HL-60 (cell line): ENCODE measurements at regions not wholly inside any gene's neighbourhood (a gene's known extent, or its start where the extent isn't known, plus 50 kb on each side); places are given as distances from the start of the nearest gene placed in this dataset.

Experiments used
- DNase-seq, 2 experiments: peaks; one replicate each; pipeline ENCODE4 v3.0.0-alpha.2; 2010 to 2020; ENCODE audit warnings: low read depth in 1 of 2, low spot score in 1 of 2
- H3K27ac ChIP-seq: fragments of 250-450 bp; sonication (Bioruptor Pico); replicated peaks from 2 replicates; pipeline ENCODE4 v1.5.1; 2020; ENCODE audit warnings: mild to moderate bottlenecking, moderate library complexity
- H3K27me3 ChIP-seq: fragments of 250-450 bp; sonication (Bioruptor Pico); 2 replicates; pipeline ENCODE4 v1.5.1; 2021; ENCODE audit warnings: mild to moderate bottlenecking, moderate library complexity; ENCODE audit not compliant: insufficient read depth, poor library complexity, severe bottlenecking
- H3K4me3 ChIP-seq: replicated peaks from 2 replicates; pipeline ENCODE4 v1.5.1; 2011; ENCODE audit warnings: mild to moderate bottlenecking, control low read depth, low read length; ENCODE audit not compliant: insufficient read depth
- GABPA ChIP-seq: IDR thresholded peaks from 2 replicates; pipeline ENCODE4 v1.6.1; 2012; ENCODE audit warnings: low read depth
- POLR2AphosphoS5 ChIP-seq: IDR thresholded peaks from 2 replicates; pipeline ENCODE4 v1.6.1; 2012; ENCODE audit warnings: low read depth
- REST ChIP-seq: IDR thresholded peaks from 2 replicates; pipeline ENCODE4 v1.6.1; 2012; ENCODE audit warnings: low read depth; ENCODE audit not compliant: insufficient replicate concordance
- SPI1 ChIP-seq: IDR thresholded peaks from 2 replicates; pipeline ENCODE4 v1.6.1; 2012; ENCODE audit warnings: low read depth, mild to moderate bottlenecking, borderline replicate concordance
- TF ChIP-seq, protein P1 (sequence below): IDR thresholded peaks from one replicate; pipeline ENCODE4 v1.5.1; 2011; ENCODE audit warnings: low read length, control low read depth, inconsistent platforms; ENCODE audit not compliant: insufficient read depth

- no peak overlapping the region for H3K27ac ChIP-seq
- no peak overlapping the region for H3K4me3 ChIP-seq
- no peak for DNase-seq
- TF ChIP-seq SPI1 (no peak), GABPA (no peak), POLR2AphosphoS5 (no peak), REST (no peak)
- TF ChIP-seq, protein P1, sequence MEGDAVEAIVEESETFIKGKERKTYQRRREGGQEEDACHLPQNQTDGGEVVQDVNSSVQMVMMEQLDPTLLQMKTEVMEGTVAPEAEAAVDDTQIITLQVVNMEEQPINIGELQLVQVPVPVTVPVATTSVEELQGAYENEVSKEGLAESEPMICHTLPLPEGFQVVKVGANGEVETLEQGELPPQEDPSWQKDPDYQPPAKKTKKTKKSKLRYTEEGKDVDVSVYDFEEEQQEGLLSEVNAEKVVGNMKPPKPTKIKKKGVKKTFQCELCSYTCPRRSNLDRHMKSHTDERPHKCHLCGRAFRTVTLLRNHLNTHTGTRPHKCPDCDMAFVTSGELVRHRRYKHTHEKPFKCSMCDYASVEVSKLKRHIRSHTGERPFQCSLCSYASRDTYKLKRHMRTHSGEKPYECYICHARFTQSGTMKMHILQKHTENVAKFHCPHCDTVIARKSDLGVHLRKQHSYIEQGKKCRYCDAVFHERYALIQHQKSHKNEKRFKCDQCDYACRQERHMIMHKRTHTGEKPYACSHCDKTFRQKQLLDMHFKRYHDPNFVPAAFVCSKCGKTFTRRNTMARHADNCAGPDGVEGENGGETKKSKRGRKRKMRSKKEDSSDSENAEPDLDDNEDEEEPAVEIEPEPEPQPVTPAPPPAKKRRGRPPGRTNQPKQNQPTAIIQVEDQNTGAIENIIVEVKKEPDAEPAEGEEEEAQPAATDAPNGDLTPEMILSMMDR: no peak
- H3K27me3 ChIP-seq: no peaks in the 10 kb centered on the region
These were observed 143.8 kb downstream of the TPRA1 start for GRCh38 chr3:127446756-127447155.

DNA sequence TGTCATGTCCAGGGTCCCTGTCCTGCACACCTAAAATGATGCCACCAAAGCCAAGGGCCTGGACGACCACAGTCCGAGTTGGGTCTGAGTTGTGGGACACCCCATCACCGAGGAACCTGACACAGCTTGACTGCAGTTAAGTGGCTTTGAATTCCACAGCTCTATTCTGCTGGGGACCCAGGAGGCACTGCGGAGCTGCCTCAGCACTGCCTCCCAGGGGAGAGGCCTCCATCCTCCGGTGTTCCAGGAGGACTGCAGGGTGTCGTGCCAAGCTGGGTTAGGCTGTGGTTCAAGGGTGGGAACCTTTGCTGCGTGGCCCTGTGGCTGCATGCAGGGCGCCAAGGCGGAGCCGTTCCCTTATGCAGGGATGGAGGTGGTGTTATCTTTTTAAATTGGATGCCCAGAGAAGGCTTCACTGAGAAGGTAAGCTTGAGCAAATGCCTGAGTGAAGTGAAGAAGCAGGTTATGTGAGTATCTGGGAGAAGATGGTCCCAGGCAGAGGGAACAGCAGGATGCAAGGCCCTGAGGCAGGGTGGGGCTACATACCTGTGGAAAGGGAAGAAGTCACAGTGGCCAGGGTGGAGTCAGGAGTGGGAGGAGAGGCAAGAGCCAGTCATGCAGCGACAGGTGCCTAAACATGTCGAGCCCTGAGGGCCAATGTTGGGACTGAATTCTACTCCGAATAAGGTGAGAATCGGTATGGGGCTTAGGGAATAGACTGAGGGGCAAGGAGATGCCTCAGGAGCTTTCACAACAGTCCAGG is 144.8 kb downstream of the TPRA1 start:
- H3K27me3 ChIP-seq: no peaks in the 10 kb centered on the region
- H3K27ac ChIP-seq: no peak overlapping the region
- TF ChIP-seq REST (no peak), GABPA (no peak), POLR2AphosphoS5 (no peak), SPI1 (no peak)
- TF ChIP-seq, protein P1: no peak
- H3K4me3 ChIP-seq: no peak overlapping the region
- DNase-seq: no peak

GRCh38 chr3:127444761-127445160 is 145.8 kb downstream of the TPRA1 start:
- no peaks in the 10 kb centered on the region for H3K27me3 ChIP-seq
- TF ChIP-seq GABPA: no peak
- no peak for TF ChIP-seq POLR2AphosphoS5
- TF ChIP-seq SPI1: no peak
- TF ChIP-seq, protein P1: no peak
- no peak for TF ChIP-seq REST
- H3K27ac ChIP-seq: no peak overlapping the region
- DNase-seq: no peak
- H3K4me3 ChIP-seq: no peak overlapping the region
